Glutamatergic neuron (in vitro differentiated cells): ENCODE measurements at regions not wholly inside any gene's neighbourhood (a gene's known extent, or its start where the extent isn't known, plus 50 kb on each side); places are given as distances from the start of the nearest gene placed in this dataset.

Experiments
- DNase-seq: peaks from one replicate; pipeline ENCODE4 v3.0.0; 2022
- H3K27ac Mint-ChIP-seq: one replicate; pipeline ENCODE4 v1.8.0; 2020; ENCODE audit warnings: mild to moderate bottlenecking, mixed read lengths, inconsistent platforms; ENCODE audit not compliant: unreplicated experiment
- H3K27me3 Mint-ChIP-seq: one replicate; pipeline ENCODE4 v1.8.0; 2020; ENCODE audit warnings: mild to moderate bottlenecking, moderate library complexity, mixed read lengths, inconsistent platforms; ENCODE audit not compliant: unreplicated experiment
- H3K36me3 Mint-ChIP-seq: one replicate; pipeline ENCODE4 v1.8.0; 2020; ENCODE audit warnings: mild to moderate bottlenecking, mixed read lengths, inconsistent platforms; ENCODE audit not compliant: unreplicated experiment
- H3K4me1 Mint-ChIP-seq: one replicate; pipeline ENCODE4 v1.8.0; 2020; ENCODE audit warnings: mild to moderate bottlenecking, low read depth, mixed read lengths, inconsistent platforms; ENCODE audit not compliant: unreplicated experiment
- H3K4me3 Mint-ChIP-seq: one replicate; pipeline ENCODE4 v1.8.0; 2020; ENCODE audit warnings: mild to moderate bottlenecking, mixed read lengths, inconsistent platforms; ENCODE audit not compliant: unreplicated experiment
- H3K9me3 Mint-ChIP-seq: one replicate; pipeline ENCODE4 v1.8.0; 2020; ENCODE audit warnings: mild to moderate bottlenecking, moderate library complexity, mixed read lengths, inconsistent platforms; ENCODE audit not compliant: unreplicated experiment
- CTCF ChIP-seq: fragments of 200-600 bp; sonication (generic); IDR thresholded peaks from one replicate; pipeline ENCODE4 v1.5.0; 2021; ENCODE audit not compliant: partially characterized antibody, unreplicated experiment

GRCh38 chr17:69703751-69704150 lies 289.3 kb downstream of the MAP2K6 start:
- Mint-ChIP-seq H3K36me3 (peaks cover 12% of the 10 kb centered on the region), H3K9me3 (peaks cover 3% of the 10 kb centered on the region), H3K27ac (no peak overlapping the region), H3K4me3 (no peak overlapping the region), H3K27me3 (peaks cover 4% of the 10 kb centered on the region), H3K4me1 (no peaks in the 10 kb centered on the region)
- no peak for TF ChIP-seq CTCF
- DNase-seq: no peak

GRCh38 chr17:69704935-69705334 lies 290.4 kb downstream of the MAP2K6 start:
- Mint-ChIP-seq H3K4me1 (no peaks in the 10 kb centered on the region), H3K4me3 (no peak overlapping the region), H3K9me3 (no peaks in the 10 kb centered on the region), H3K36me3 (peaks cover 4% of the 10 kb centered on the region), H3K27me3 (no peaks in the 10 kb centered on the region), H3K27ac (no peak overlapping the region)
- no peak for DNase-seq
- TF ChIP-seq CTCF: no peak

GRCh38 chr17:69706127-69706526 lies 291.6 kb downstream of the MAP2K6 start:
- Mint-ChIP-seq H3K36me3 (no peaks in the 10 kb centered on the region), H3K27me3 (no peaks in the 10 kb centered on the region), H3K9me3 (no peaks in the 10 kb centered on the region), H3K27ac (no peak overlapping the region), H3K4me3 (no peak overlapping the region), H3K4me1 (no peaks in the 10 kb centered on the region)
- no peak for DNase-seq
- TF ChIP-seq CTCF: no peak

- Mint-ChIP-seq H3K4me3 (no peak overlapping the region), H3K36me3 (no peaks in the 10 kb centered on the region), H3K27ac (no peak overlapping the region), H3K4me1 (no peaks in the 10 kb centered on the region), H3K9me3 (no peaks in the 10 kb centered on the region), H3K27me3 (no peaks in the 10 kb centered on the region)
- no peak for TF ChIP-seq CTCF
- no peak for DNase-seq
Measured at GRCh38 chr17:69709441-69709840, 294.9 kb downstream of the MAP2K6 start.

- H3K36me3 Mint-ChIP-seq: no peaks in the 10 kb centered on the region
- no peak for TF ChIP-seq CTCF
- DNase-seq: no peak
- no peaks in the 10 kb centered on the region for H3K27me3 Mint-ChIP-seq
- H3K9me3 Mint-ChIP-seq: no peaks in the 10 kb centered on the region
- no peak overlapping the region for H3K27ac Mint-ChIP-seq
- no peak overlapping the region for H3K4me3 Mint-ChIP-seq
- H3K4me1 Mint-ChIP-seq: no peaks in the 10 kb centered on the region
Measured at GRCh38 chr17:69710926-69711325, 296.4 kb downstream of the MAP2K6 start.
